ENCODE measurements at regions not wholly inside any gene's neighbourhood (a gene's known extent, or its start where the extent isn't known, plus 50 kb on each side); places are given as distances from the start of the nearest gene placed in this dataset.

GRCh38 chr6:18545726-18546125 lies 158.6 kb downstream of the RNF144B start:
- TF ChIP-seq TAF1 (IDR thresholded peaks at IDR 0.05; ENCODE audit: low read depth) = no peak
- no peak for TF ChIP-seq FOXM1 (IDR thresholded peaks at IDR 0.05; ENCODE audit: borderline replicate concordance, low read depth)
- TF ChIP-seq EP300 (IDR thresholded peaks at IDR 0.05; ENCODE audit: borderline replicate concordance) = no peak
- no peak for TF ChIP-seq TEAD4 (IDR thresholded peaks at IDR 0.05)
- no peak for TF ChIP-seq REST (IDR thresholded peaks at IDR 0.05; ENCODE audit: low read depth)
- TF ChIP-seq YY1 (IDR thresholded peaks at IDR 0.05; ENCODE audit: low read depth) = no peak
- TF ChIP-seq TCF12 (IDR thresholded peaks at IDR 0.05; ENCODE audit: low read depth) = no peak
